ENCODE measurements at regions not wholly inside any gene's neighbourhood (a gene's known extent, or its start where the extent isn't known, plus 50 kb on each side); places are given as distances from the start of the nearest gene placed in this dataset.

DNA sequence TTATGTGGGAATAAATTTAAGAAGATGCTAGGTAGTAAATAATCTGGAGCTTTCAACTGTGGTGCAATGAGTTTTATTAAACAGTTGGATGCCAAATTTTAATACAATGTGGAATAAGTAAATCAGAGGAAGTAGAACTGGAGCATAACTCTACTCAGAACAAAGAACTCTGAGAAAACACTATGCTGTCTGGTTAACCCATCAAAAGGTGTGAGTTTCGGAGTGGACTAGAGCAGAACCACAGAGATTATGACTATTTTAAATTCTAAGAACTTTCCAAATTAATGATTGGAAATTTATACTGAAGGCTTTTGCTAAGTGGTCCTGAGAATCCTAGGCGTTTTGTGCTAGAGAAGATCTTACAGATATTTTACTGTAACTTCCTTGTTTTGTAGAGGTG, 132.2 kb downstream of the NTMT2 start:
- ATAC-seq: no peak
- no peaks in the 10 kb centered on the region for H3K36me3 ChIP-seq (ENCODE audit: control insufficient read depth, insufficient read depth, low read length)
- no peak overlapping the region for H3K9ac ChIP-seq (ENCODE audit: insufficient read depth in 1 of 2, low read depth in 2 of 2, low read length in 2 of 2)
- no peaks in the 10 kb centered on the region for H3K4me1 ChIP-seq (replicated peaks in 1 of 2; ENCODE audit: control insufficient read depth in 2 of 2, insufficient read depth in 2 of 2, low read length in 2 of 2)
- TF ChIP-seq NR3C1 (CRISPR knock-in tag; IDR thresholded peaks at IDR 0.05) (no peak), HEY1 (CRISPR knock-in tag; IDR thresholded peaks at IDR 0.05; ENCODE audit: borderline replicate concordance) (no peak)
- DNase-seq (ENCODE audit: extremely low read depth in 1 of 4, low spot score in 3 of 4): no peak
- no peaks in the 10 kb centered on the region for H4K20me1 ChIP-seq (replicated peaks; ENCODE audit: control insufficient read depth, insufficient read depth, low read length)
- H2AFZ ChIP-seq (ENCODE audit: low read depth, low read length): no peak overlapping the region
- no peaks in the 10 kb centered on the region for H3K79me2 ChIP-seq (ENCODE audit: control insufficient read depth, insufficient read depth, low read length)
- WGBS (ENCODE audit: insufficient coverage, low coverage, missing lambda C conversion rate): 0% methylated on average over 2 of the region's 2 CpGs
- no peak overlapping the region for H3K27ac ChIP-seq (ENCODE audit: extremely low read depth, low read depth, low read length)
- no TSS peak for BruUV-seq (replicated peaks)
- intact Hi-C loops (cut with micrococcal nuclease): no loop called here
- in situ Hi-C loops (cut with MboI): no loop called here
- FAIRE-seq: no peak
- H3K4me3 ChIP-seq: no peak overlapping the region
- POLR2A ChIA-PET: no interaction called here
- H3K9me3 ChIP-seq (replicated peaks; ENCODE audit: control insufficient read depth, insufficient read depth, low read depth, low read length): no peaks in the 10 kb centered on the region
- H3K4me2 ChIP-seq (ENCODE audit: insufficient read depth, low read length): no peak overlapping the region
- no peaks in the 10 kb centered on the region for H3K27me3 ChIP-seq (ENCODE audit: control insufficient read depth in 2 of 2, insufficient read depth in 2 of 2, low read length in 2 of 2)
- H3K9me1 ChIP-seq (ENCODE audit: control insufficient read depth, insufficient read depth, low read length): no peaks in the 10 kb centered on the region
- CTCF ChIA-PET (ENCODE audit: low intra/inter-chr PET ratio): no interaction called here

GRCh38 chr1:170284016-170284415, 138.3 kb downstream of the NTMT2 start:
- Histone ChIP-seq H3K9me1 (ENCODE audit: control insufficient read depth, insufficient read depth, low read length) (no peaks in the 10 kb centered on the region), H4K20me1 (replicated peaks; ENCODE audit: control insufficient read depth, insufficient read depth, low read length) (no peaks in the 10 kb centered on the region), H3K4me2 (ENCODE audit: insufficient read depth, low read length) (no peak overlapping the region), H3K9ac (ENCODE audit: insufficient read depth in 1 of 2, low read depth in 2 of 2, low read length in 2 of 2) (no peak overlapping the region), H3K36me3 (ENCODE audit: control insufficient read depth, insufficient read depth, low read length) (no peaks in the 10 kb centered on the region), H3K4me3 (no peak overlapping the region), H3K27me3 (ENCODE audit: control insufficient read depth in 2 of 2, insufficient read depth in 2 of 2, low read length in 2 of 2) (no peaks in the 10 kb centered on the region), H2AFZ (ENCODE audit: low read depth, low read length) (no peak overlapping the region), H3K79me2 (ENCODE audit: control insufficient read depth, insufficient read depth, low read length) (no peaks in the 10 kb centered on the region), H3K9me3 (replicated peaks; ENCODE audit: control insufficient read depth, insufficient read depth, low read depth, low read length) (no peaks in the 10 kb centered on the region), H3K27ac (ENCODE audit: extremely low read depth, low read depth, low read length) (no peak overlapping the region), H3K4me1 (replicated peaks in 1 of 2; ENCODE audit: control insufficient read depth in 2 of 2, insufficient read depth in 2 of 2, low read length in 2 of 2) (no peaks in the 10 kb centered on the region)
- FAIRE-seq (no peak), DNase-seq (ENCODE audit: extremely low read depth in 1 of 4, low spot score in 3 of 4) (no peak), ATAC-seq (no peak)
- ChIA-PET CTCF (ENCODE audit: low intra/inter-chr PET ratio) (no interaction called here), POLR2A (no interaction called here)
- intact Hi-C loops (cut with micrococcal nuclease) (no loop called here), in situ Hi-C loops (cut with MboI) (no loop called here)
- WGBS (ENCODE audit: insufficient coverage, low coverage, missing lambda C conversion rate): 2% methylated on average over 3 of the region's 3 CpGs
- no TSS peak for BruUV-seq (replicated peaks)
- no peak for TF ChIP-seq MAFG (tag; conservative IDR thresholded peaks at IDR 0.05)
- TF ChIP-seq, protein P1, sequence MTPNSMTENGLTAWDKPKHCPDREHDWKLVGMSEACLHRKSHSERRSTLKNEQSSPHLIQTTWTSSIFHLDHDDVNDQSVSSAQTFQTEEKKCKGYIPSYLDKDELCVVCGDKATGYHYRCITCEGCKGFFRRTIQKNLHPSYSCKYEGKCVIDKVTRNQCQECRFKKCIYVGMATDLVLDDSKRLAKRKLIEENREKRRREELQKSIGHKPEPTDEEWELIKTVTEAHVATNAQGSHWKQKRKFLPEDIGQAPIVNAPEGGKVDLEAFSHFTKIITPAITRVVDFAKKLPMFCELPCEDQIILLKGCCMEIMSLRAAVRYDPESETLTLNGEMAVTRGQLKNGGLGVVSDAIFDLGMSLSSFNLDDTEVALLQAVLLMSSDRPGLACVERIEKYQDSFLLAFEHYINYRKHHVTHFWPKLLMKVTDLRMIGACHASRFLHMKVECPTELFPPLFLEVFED (CRISPR knock-in tag; conservative IDR thresholded peaks at IDR 0.05): no peak
- TF ChIP-seq ZNF561 (CRISPR knock-in tag; conservative IDR thresholded peaks at IDR 0.05): no peak
- no peak for TF ChIP-seq FOXK2 (conservative IDR thresholded peaks at IDR 0.05 in 1 of 2, IDR thresholded peaks at IDR 0.05 in 1 of 2; ENCODE audit: low read depth in 2 of 2)
- no peak for TF ChIP-seq BDP1 (IDR thresholded peaks at IDR 0.05; ENCODE audit: insufficient read depth, insufficient read length)
- no peak for TF ChIP-seq LEF1 (IDR thresholded peaks at IDR 0.05)
- no peak for TF ChIP-seq SNIP1 (IDR thresholded peaks at IDR 0.05; ENCODE audit: low read depth)
- no peak for TF ChIP-seq RBM14 (IDR thresholded peaks at IDR 0.05; ENCODE audit: borderline replicate concordance, insufficient read depth, low read depth, low read length)
- TF ChIP-seq, protein P2, sequence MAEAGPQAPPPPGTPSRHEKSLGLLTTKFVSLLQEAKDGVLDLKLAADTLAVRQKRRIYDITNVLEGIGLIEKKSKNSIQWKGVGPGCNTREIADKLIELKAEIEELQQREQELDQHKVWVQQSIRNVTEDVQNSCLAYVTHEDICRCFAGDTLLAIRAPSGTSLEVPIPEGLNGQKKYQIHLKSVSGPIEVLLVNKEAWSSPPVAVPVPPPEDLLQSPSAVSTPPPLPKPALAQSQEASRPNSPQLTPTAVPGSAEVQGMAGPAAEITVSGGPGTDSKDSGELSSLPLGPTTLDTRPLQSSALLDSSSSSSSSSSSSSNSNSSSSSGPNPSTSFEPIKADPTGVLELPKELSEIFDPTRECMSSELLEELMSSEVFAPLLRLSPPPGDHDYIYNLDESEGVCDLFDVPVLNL (CRISPR knock-in tag; IDR thresholded peaks at IDR 0.05; ENCODE audit: low read depth): no peak
- no peak for TF ChIP-seq ZZZ3 (IDR thresholded peaks at IDR 0.05)
- no peak for TF ChIP-seq ZNF263 (CRISPR knock-in tag; IDR thresholded peaks at IDR 0.05; ENCODE audit: borderline replicate concordance)
- TF ChIP-seq BMI1 (IDR thresholded peaks at IDR 0.05; ENCODE audit: low read length): no peak
- TF ChIP-seq ID3 (CRISPR knock-in tag; IDR thresholded peaks at IDR 0.05): no peak
- TF ChIP-seq ID3 (tag; IDR thresholded peaks at IDR 0.05): no peak
- no peak for TF ChIP-seq PURB (CRISPR knock-in tag; IDR thresholded peaks at IDR 0.05; ENCODE audit: low read depth)
